ENCODE measurements at regions not wholly inside any gene's neighbourhood (a gene's known extent, or its start where the extent isn't known, plus 50 kb on each side); places are given as distances from the start of the nearest gene placed in this dataset.

- TF ChIP-seq CTCF (IDR thresholded peaks at IDR 0.05 in 8 of 11, conservative IDR thresholded peaks at IDR 0.05 in 3 of 11) (no peak), POLR2AphosphoS5 (IDR thresholded peaks at IDR 0.05) (no peak), POLR2A (IDR thresholded peaks at IDR 0.05) (no peak)
- H3K4me3 ChIP-seq: no peak overlapping the region
- H3K36me3 ChIP-seq: no peaks in the 10 kb centered on the region
- intact Hi-C loops (cut with DNase I; ENCODE audit: low total_unique reads): no loop called here
- peaks cover 0 to 4% (median 0%) of the 10 kb centered on the region in 8 donors for H3K9me3 ChIP-seq
- no peak for DNase-seq
- WGBS, 5 donors: 63 to 83% (median 72%) methylated on average over 7 of the region's 7 CpGs
- no peaks in the 10 kb centered on the region for H3K27me3 ChIP-seq (replicated peaks in 1 of 7)
- H3K27ac ChIP-seq: no peak overlapping the region
- no peaks in the 10 kb centered on the region for H3K4me1 ChIP-seq
Measured at GRCh38 chr16:61296305-61296704, 739.9 kb downstream of the CDH8 start.

- no peaks in the 10 kb centered on the region for H3K27me3 ChIP-seq (replicated peaks in 1 of 7)
- H3K4me1 ChIP-seq: no peaks in the 10 kb centered on the region
- H3K27ac ChIP-seq: no peak overlapping the region
- H3K9me3 ChIP-seq: peaks cover 0 to 4% (median 0%) of the 10 kb centered on the region in 8 donors
- H3K36me3 ChIP-seq: no peaks in the 10 kb centered on the region
- intact Hi-C loops (cut with DNase I; ENCODE audit: low total_unique reads): no loop called here
- no peak overlapping the region for H3K4me3 ChIP-seq
- DNase-seq: no peak
- TF ChIP-seq POLR2A (IDR thresholded peaks at IDR 0.05) (no peak), POLR2AphosphoS5 (IDR thresholded peaks at IDR 0.05) (no peak), CTCF (IDR thresholded peaks at IDR 0.05 in 8 of 11, conservative IDR thresholded peaks at IDR 0.05 in 3 of 11) (no peak)
Measured at GRCh38 chr16:61295311-61295710, 740.9 kb downstream of the CDH8 start.

- WGBS, 5 donors: 45 to 54% (median 47%) methylated on average over 2 of the region's 2 CpGs
- intact Hi-C loops (cut with DNase I; ENCODE audit: low total_unique reads): no loop called here
- no peak overlapping the region for H3K4me3 ChIP-seq
- no peaks in the 10 kb centered on the region for H3K27me3 ChIP-seq (replicated peaks in 1 of 7)
- H3K36me3 ChIP-seq: no peaks in the 10 kb centered on the region
- no peak overlapping the region for H3K27ac ChIP-seq
- DNase-seq: no peak
- no peak for TF ChIP-seq CTCF (IDR thresholded peaks at IDR 0.05 in 8 of 11, conservative IDR thresholded peaks at IDR 0.05 in 3 of 11)
- H3K9me3 ChIP-seq: peaks cover 0 to 12% (median 1%) of the 10 kb centered on the region in 8 donors
- no peaks in the 10 kb centered on the region for H3K4me1 ChIP-seq
Measured at GRCh38 chr16:61289141-61289540, 747.1 kb downstream of the CDH8 start.

GRCh38 chr16:61277849-61278248 lies 758.4 kb downstream of the CDH8 start:
- WGBS, 5 donors: 74 to 82% (median 78%) methylated on average over 2 of the region's 2 CpGs
- H3K27ac ChIP-seq: no peak overlapping the region
- intact Hi-C loops (cut with DNase I; ENCODE audit: low total_unique reads): no loop called here
- DNase-seq: no peak
- no peaks in the 10 kb centered on the region for H3K27me3 ChIP-seq (replicated peaks in 1 of 7)
- no peak for TF ChIP-seq POLR2AphosphoS5 (IDR thresholded peaks at IDR 0.05)
- no peak for TF ChIP-seq CTCF (IDR thresholded peaks at IDR 0.05 in 8 of 11, conservative IDR thresholded peaks at IDR 0.05 in 3 of 11)
- TF ChIP-seq POLR2A (IDR thresholded peaks at IDR 0.05): no peak
- H3K4me3 ChIP-seq: no peak overlapping the region
- H3K4me1 ChIP-seq: no peaks in the 10 kb centered on the region
- H3K9me3 ChIP-seq: peaks cover 0 to 27% (median 9%) of the 10 kb centered on the region in 8 donors
- H3K36me3 ChIP-seq: no peaks in the 10 kb centered on the region
